ENCODE measurements at regions not wholly inside any gene's neighbourhood (a gene's known extent, or its start where the extent isn't known, plus 50 kb on each side); places are given as distances from the start of the nearest gene placed in this dataset.

GRCh38 chr10:107657851-107658250 is 493.3 kb upstream of the SORCS1 start:
- TF ChIP-seq CTCF (IDR thresholded peaks at IDR 0.05; ENCODE audit: insufficient read depth, low read length, poor library complexity, severe bottlenecking) (no peak), EZH2phosphoT487 (conservative IDR thresholded peaks at IDR 0.05; ENCODE audit: low read length) (no peak)
